Keratinocyte (primary cell): ENCODE measurements at regions not wholly inside any gene's neighbourhood (a gene's known extent, or its start where the extent isn't known, plus 50 kb on each side); places are given as distances from the start of the nearest gene placed in this dataset.
"Not testable (repeated sequence)": the region's sequence is repeated elsewhere in the genome, so short reads cannot be mapped to it uniquely, and the experiment has no call there.

Experiments used
- CTCF ChIP-seq, 3 experiments: IDR thresholded peaks in 1 of 3; conservative IDR thresholded peaks in 1 of 3; optimal IDR thresholded peaks in 1 of 3; 2 replicates in 2 of 3; 3 replicates in 1 of 3; pipeline versions ENCODE3 to v1.5.1; 2011; ENCODE audit warnings: low read length in 3 of 3, mild to moderate bottlenecking in 3 of 3, moderate library complexity in 2 of 3, control low read depth in 1 of 3, inconsistent platforms in 1 of 3; ENCODE audit not compliant: insufficient read depth in 2 of 3; ENCODE audit errors: extremely low read depth in 1 of 3
- EZH2 ChIP-seq: IDR thresholded peaks from one replicate; pipeline ENCODE4 v1.6.1; 2012; ENCODE audit warnings: inconsistent platforms, mild to moderate bottlenecking, low read length, moderate library complexity

- not testable (repeated sequence) for TF ChIP-seq CTCF (optimal IDR thresholded peaks at IDR 0.05 in 1 of 3, IDR thresholded peaks at IDR 0.05 in 1 of 3, conservative IDR thresholded peaks at IDR 0.05 in 1 of 3; ENCODE audit: extremely low read depth in 1 of 3, insufficient read depth in 2 of 3, low read length in 3 of 3); EZH2
Observed at GRCh38 chr16:34099028-34099427, 639.6 kb downstream of the TP53TG3F start.
